AG09309 (cell line): ENCODE measurements at regions not wholly inside any gene's neighbourhood (a gene's known extent, or its start where the extent isn't known, plus 50 kb on each side); places are given as distances from the start of the nearest gene placed in this dataset.

Experiments used
- DNase-seq: peaks from one replicate; pipeline ENCODE4 v3.0.0-alpha.2; 2010; ENCODE audit warnings: low read depth
- H3K4me3 ChIP-seq: 2 replicates; pipeline ENCODE4 v1.5.1; 2011; ENCODE audit warnings: mild to moderate bottlenecking, low read depth, low read length, moderate library complexity; ENCODE audit not compliant: control insufficient read depth
- TF ChIP-seq, protein P1 (sequence below): IDR thresholded peaks from 2 replicates; pipeline ENCODE4 v1.5.1; 2011; ENCODE audit warnings: mild to moderate bottlenecking, low read depth, low read length, inconsistent platforms; ENCODE audit not compliant: insufficient read depth, control insufficient read depth; ENCODE audit errors: missing control alignments

DNA sequence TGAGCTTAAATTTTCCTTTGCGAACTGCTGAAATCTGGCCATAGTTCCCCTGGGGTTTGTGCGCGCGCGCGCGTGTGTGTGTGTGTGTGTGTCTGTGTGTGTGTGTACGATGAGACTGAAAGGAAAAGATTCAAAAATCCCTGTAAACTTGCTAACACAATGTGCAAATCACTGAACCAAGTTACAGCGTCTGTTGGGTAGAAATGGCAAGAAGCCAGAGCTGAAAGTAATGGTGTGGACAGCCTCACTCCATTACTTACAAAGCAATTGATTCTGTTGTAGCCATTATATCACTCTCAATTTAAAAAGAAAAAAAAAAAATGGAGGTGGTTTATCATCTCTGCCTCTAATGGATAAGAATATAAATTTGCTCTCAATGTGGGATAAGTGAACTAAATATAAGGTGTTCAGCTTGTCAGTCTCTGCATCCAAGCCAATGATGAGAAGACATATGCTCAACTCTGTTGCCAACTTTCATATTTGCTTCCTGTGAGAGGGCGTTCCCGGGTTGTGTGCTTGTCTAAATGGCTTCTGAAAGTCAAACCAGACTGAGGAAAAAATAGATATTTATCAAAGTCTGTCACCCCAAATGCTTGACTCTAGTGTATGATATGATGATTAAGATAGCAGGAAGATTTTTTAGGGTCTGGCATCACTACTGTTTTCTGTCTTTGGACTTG, 422.2 kb downstream of the ZNF385D start:
- H3K4me3 ChIP-seq = no peak overlapping the region
- no peak for DNase-seq
- TF ChIP-seq, protein P1, sequence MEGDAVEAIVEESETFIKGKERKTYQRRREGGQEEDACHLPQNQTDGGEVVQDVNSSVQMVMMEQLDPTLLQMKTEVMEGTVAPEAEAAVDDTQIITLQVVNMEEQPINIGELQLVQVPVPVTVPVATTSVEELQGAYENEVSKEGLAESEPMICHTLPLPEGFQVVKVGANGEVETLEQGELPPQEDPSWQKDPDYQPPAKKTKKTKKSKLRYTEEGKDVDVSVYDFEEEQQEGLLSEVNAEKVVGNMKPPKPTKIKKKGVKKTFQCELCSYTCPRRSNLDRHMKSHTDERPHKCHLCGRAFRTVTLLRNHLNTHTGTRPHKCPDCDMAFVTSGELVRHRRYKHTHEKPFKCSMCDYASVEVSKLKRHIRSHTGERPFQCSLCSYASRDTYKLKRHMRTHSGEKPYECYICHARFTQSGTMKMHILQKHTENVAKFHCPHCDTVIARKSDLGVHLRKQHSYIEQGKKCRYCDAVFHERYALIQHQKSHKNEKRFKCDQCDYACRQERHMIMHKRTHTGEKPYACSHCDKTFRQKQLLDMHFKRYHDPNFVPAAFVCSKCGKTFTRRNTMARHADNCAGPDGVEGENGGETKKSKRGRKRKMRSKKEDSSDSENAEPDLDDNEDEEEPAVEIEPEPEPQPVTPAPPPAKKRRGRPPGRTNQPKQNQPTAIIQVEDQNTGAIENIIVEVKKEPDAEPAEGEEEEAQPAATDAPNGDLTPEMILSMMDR = no peak

DNA sequence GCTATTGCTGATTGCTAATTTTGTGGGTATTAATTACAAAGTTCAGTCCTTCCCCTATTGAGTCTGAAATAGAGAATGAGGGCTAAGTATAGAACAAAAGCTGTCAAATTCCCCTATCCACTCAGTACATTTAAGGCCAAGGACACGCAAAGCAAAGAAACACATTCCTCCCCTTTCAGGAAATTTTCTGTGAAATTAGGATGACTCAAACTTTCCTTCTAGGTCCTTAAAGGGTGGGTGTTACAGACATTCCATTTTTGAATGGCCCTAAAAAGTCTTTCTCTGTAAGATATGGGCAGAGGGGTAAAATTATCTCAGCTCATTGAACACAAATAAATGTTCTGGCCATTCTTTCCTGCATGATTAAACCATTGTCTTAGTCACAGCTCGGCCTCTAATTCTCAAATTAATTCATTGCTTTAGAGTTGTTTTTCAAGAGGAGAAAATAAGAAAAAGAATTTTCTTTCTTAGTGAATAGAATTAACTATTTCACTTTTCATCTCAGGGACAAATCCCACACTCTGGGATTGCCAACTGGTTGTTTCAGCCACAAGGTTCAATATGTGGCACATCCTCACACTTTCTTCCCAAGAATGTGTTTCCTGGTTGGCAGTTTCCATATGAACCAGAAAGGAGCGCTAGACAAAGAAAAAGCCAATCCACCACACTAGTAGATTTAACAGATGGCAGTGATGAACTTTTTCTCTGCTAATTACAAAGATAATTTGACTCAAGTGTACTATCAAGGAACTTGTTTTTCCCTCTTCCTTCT, 424.1 kb downstream of the ZNF385D start:
- peak; percentile 27 for DNase-seq
- no peak overlapping the region for H3K4me3 ChIP-seq
- TF ChIP-seq, protein P1 = no peak

DNA sequence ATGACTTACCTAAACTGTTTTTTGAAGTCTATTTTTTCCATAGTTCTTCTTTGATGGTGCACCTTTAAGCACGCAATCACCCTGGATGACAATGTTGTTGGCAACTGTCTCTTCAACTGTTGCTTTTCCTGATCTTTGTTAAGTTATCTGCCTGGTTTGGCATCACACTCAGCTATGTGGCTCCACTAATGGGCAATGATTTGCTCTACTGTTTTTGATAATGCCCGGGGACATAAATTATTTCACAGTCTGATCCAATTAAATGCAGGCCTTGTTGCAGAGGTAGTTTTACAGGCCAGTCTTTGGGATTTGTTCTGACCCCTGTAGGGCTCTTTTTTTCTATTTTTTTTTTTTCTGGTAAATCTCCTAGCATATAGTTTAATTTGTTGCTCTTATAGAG, 436.3 kb downstream of the ZNF385D start:
- no peak for DNase-seq
- TF ChIP-seq, protein P1 = no peak

DNA sequence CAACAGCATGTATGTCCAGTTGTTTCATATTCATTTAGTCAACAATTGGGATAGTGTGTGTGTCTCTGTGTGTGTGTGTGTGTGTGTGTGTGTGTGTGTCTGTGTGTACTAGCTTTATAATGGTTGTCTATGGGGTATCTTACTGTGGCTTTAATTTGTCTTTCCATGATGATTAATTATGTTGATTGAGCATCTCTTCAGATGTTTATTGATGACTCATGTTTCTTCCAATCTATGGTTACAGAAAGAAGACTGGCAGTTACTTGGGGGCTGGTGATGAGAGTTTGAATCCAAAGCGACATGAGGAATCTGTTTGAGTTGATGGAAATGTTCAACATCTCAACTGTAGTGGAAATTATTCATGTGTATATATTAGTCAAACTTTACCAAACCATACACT, 440.1 kb downstream of the ZNF385D start:
- no peak overlapping the region for H3K4me3 ChIP-seq
- no peak for DNase-seq
- TF ChIP-seq, protein P1 = no peak

More for the DNA sequence above, 436.3 kb downstream of the ZNF385D start:
- no peak overlapping the region for H3K4me3 ChIP-seq

DNA sequence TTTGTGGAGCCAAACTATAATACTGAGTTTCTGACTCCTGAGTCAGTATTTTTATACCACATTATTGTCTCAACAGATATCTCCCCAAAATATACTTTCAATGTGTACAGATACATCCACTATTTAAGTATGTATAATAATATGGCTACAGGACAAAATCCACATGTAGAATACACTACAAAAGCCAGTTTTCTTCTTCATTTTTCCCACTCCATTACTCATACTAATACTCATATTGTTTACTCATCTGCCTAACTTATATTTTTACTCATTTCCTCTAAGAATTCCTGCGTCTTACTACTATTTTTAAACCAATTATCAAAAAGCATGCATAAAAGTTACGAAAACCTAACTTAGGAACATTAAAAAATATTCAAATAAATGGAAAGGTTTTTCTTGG, 440.8 kb downstream of the ZNF385D start:
- no peak overlapping the region for H3K4me3 ChIP-seq
- TF ChIP-seq, protein P1 = no peak
- DNase-seq = no peak

- no peak overlapping the region for H3K4me3 ChIP-seq
- DNase-seq = no peak
- TF ChIP-seq, protein P1 = no peak
These were observed 453.7 kb downstream of the ZNF385D start for GRCh38 chr3:21297304-21297703.
